NCI-H526 treated with DMSO at 0.1 percent for 48 hours (cell line): ENCODE measurements at regions not wholly inside any gene's neighbourhood (a gene's known extent, or its start where the extent isn't known, plus 50 kb on each side); places are given as distances from the start of the nearest gene placed in this dataset.

Source experiments
- DNase-seq: peaks from one replicate; lab custom pipeline; 2025; lab: John Stamatoyannopoulos, UW

- no peak for DNase-seq
These were observed 50.8 kb upstream of the OCM2 start for GRCh38 chr7:98040626-98041360.

GRCh38 chr7:98046816-98047215 lies 56.8 kb upstream of the OCM2 start:
- no peak for DNase-seq

GRCh38 chr7:98049034-98049433 lies 57.6 kb upstream of the LMTK2 start:
- no peak for DNase-seq

GRCh38 chr7:98051118-98051744 lies 55.4 kb upstream of the LMTK2 start:
- DNase-seq = peak; percentile 39

GRCh38 chr7:98054585-98054984 lies 52.1 kb upstream of the LMTK2 start:
- no peak for DNase-seq

- no peak for DNase-seq
These were observed 50.1 kb upstream of the LMTK2 start for GRCh38 chr7:98056580-98056979.
